NCI-H446 (cell line): ENCODE measurements at regions not wholly inside any gene's neighbourhood (a gene's known extent, or its start where the extent isn't known, plus 50 kb on each side); places are given as distances from the start of the nearest gene placed in this dataset.

ENCODE experiments used
- DNase-seq, 2 experiments: peaks; one replicate each; lab custom pipeline; 2025; lab: John Stamatoyannopoulos, UW

DNA sequence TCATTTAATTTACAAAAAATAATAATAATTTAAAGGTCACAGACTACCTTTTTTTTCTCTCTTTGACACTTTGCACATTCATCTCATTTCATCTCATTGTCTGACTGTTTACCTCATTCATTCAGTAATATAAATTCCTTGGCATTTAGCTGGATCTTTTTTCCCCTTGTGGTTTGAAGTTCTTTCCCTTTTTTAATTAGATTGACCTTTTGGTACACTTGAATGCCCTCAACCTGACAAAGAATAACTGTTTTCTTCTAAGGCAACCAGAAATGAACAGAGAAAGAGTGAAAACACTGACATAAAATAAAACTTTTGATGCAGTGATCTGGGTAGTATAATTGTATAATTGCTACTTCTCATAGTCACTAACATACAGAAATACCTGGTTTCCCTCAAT, 774.9 kb upstream of the NOVA1 start:
- DNase-seq = no peak

DNA sequence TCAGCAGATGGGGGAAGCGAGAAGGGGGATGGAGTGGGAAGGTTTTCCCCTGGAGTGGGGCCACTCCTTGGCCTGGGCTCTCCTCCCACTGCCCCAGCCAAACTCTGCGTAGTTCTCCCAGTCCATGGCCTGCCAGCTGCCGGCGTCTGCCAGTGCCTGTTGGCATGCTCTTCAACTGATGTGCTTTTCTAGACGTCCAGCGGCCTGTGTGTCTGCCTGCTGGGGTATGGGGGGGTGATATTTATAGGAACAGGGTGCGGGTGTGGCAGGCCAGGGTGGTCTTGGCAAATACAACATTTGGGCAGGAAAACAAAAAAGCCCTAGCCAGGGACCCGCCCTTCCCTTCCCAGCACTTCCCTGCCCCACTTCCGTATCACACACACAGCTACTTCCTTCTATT, 786.3 kb upstream of the NOVA1 start:
- DNase-seq = peak; percentile 53 to 91

DNA sequence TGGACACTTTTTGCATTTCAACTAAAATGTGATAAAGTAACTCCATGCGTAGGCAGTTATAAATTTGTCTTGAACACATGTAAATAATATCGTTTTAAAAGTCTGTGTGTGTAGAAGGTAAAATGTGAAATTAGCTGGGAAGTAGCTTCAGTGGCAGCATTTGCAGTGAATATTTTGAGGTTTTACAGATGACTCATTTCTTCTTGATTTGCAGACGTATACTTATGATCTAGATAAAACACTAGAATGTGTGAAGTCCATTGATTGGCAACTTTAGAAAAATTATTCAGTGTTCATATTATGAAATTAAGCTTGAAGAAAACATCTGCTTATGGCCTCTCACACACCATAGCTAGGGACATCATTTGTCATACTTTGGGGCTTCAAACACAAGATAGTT, 788.6 kb upstream of the NOVA1 start:
- no peak for DNase-seq

DNA sequence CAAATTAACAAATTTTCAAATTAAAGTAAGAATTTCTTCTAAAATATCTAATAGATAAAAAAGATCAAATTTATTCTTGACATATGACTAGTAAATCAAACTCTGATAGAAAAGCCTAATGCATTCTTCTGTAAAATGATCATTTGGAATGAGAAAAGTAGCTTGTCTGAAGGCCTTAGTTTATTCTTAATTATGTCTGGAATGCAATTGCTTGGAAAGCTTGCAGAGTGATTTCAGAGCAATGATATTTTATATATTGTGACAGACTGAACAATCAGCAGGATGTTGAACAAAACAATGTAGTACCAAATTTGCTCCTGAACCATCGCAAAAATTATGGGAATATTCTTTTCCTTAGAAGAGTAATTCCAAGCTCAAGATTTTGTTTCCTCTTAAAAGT, 789.6 kb upstream of the NOVA1 start:
- no peak for DNase-seq

DNA sequence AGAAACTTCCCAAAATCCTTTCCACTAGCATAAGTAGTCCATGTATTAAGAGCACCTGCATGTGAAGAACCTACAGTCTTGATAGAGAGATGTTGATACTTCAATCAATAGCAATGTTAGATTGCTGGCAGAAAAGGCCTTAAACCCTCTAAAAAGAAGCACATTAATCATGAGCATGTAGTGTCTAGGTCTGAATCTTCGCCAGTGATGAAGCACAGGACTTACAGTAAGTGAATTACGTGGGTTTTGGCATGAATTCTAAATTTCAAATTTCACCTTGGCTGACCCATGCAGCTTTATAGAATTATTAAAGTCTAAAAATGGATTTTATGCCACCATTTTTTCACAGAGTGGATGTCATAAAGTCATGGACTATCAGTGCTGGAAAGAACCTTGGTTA, 791.6 kb upstream of the NOVA1 start:
- DNase-seq = peak in 1 of 2 experiments; percentile 50

DNA sequence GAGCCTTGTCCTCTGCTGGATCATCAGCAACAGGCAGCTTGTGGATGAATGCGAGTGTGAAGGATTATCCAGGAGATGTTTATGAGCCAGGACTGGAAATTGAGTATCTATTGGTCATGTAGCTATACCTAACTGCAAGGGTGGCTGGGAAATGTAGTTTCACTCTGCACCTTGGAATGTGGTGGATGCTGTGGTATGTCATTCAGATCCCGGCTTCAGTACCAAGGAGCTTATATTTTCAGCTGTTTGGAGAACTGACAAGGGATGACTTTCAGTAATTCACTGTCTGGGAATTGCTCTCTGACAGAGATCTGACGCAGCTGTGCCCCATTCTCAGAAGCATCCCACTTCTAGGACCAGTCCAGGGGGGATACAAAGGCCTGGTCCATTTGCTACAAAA, 792.3 kb upstream of the NOVA1 start:
- DNase-seq = no peak

DNA sequence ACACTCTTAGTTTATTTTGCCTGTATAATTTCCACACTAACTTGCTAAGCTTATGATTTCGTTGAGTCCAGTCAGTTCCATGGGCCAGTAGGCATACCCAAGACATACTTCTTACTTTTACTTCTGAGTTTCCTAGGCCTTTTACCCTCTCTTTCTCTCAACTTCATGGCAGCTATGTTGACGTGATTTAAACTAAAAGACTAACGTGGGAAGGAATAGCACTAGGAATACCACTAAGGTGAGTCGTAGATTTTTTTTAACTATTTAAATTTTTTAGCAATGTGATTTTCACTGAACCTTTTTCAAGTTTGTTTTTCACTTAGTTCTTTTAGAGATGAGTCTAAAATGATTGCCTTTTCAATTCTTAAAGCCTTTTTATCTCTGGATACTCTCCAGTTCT, 793.5 kb upstream of the NOVA1 start:
- DNase-seq = no peak

DNA sequence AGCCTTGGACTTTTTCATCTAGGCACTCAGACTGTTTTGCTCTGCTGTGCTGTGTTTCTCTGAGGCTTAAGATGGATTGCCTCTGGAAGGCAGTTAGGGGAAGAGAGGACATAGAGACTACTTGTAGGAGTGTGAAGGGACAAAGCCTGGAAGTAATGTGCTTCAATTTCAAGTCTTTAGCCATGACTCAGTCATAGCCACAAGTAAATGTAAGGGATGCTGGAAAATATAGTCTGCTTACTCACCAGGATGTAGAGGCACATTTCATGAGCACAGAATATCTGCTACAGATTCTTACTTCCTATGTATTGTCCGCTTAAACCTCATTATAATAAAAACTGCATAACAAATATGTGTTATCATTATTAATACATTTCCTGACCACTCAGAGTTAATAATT, 794.3 kb upstream of the NOVA1 start:
- no peak for DNase-seq

DNA sequence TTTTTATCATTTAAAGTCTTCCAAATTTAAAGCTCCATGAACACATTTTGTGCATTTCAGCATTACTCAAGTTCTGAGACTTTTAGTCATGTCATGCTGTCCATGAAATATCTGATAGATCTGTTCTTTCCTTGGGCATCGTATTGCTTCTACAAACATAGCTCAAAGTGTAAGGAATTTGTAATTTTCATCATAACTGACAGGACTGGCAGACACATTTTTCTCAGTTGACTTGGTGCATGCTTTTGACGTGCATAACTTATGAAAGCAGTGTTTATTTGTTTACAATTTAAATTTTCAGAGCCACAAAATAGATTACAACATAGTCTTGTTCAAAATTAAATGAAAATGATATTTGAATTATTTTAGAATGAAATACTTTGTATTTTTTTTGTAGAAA, 812.1 kb upstream of the NOVA1 start:
- no peak for DNase-seq

DNA sequence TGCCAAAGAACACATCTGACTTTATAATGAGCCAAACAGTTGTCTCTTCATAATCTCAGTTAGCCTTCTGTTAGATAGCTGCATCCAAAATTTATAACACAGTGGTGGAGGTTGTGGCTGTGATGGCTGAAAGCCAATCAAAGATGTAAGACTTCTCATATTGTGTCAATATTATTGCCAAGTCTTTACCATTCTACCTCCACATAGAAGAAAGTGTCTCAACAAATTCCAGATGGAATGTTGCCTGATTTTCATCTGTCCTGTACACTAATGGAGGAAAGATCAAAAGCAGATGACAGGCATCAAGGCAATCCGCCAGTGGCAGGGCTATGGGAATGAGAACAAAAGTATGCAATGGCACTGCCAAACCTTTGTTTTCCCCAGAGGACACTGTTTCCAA, 813.1 kb upstream of the NOVA1 start:
- peak; percentile 85 to 95 for DNase-seq

DNA sequence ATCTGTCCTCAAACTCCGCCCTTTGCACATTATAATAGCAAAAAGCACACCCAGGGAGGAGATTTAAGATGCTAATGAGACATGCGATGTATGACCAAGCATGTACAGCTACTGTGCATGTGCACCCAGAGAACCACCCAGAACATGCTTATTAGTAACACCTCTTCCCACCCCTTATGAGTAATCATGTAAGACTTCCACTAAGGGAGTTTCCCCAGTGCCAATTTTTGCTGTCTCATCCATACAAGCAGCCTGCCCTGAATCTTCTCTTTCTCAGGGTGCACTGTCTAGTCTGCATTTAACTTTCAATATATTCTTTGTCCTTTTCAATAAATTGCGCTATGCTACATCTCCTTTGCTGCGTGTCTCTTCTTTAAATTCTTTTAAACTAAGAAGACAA, 830.0 kb upstream of the NOVA1 start:
- no peak for DNase-seq

DNA sequence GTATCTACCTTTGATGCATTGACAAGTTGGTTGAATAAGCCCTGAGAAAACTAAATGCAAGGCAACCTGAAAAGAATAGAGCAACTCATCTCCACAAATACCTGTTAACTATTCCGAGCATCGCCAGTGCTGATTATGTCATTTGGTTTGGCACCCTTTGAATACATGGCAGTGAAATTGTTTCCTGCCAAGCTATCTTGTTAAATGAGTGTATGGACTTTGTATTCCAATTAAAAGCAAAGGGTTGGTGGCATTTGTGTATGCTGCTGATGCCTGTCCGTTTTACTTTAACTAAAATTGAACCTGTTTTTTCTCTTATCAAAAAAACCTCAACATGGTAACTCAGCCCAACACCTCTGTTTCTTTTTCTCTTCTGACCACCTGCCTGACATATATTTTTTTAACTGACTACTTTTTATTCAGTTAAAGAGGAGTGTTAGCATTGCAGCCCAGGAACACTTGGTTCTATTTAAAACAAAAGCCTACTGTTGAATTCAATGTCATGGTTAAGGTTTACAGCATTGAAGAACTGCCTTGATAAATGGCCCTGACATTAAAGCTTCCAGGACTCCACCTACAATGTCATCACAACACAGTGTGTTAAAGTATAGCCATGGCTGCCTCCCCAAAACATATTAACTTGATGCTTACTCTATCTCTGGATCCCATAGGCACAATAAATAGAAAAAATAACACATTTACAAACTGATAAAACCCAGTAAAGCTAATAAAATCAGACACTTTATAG, 838.3 kb upstream of the NOVA1 start:
- no peak for DNase-seq

DNA sequence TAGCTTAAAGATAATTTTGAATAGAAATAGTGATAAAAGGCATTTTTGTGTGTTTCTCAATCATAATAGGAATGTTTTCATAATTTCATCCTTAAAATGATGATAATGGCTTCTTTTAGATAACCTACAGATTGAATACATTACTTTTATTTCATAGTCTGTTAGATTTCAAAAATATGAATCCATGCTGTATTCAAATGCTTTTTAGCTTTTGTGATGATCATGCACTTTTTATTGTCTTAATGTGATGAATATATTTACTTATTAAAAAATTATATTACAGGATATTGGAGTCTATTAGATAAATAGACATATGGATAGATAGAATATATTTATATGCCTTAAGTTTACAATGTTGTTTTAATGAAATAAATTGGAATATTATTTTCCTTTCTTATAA, 886.8 kb upstream of the NOVA1 start:
- DNase-seq = no peak

DNA sequence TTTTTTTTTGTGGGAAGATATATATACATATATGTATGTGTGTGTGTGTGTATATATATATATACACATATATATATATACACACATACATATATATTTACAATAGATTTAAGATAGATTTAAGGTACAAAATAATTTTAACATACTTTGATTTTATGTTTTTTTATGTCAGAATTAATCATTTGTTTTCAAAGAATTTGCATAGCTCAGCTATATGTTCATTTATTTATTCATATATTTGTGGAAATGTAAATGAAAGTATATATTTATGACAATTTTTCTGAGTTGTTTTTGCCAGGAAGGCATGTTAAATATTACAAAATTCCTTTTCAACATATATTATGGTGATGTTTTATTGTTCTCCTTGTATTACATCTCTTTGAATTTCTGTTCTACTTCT, 887.4 kb upstream of the NOVA1 start:
- no peak for DNase-seq

DNA sequence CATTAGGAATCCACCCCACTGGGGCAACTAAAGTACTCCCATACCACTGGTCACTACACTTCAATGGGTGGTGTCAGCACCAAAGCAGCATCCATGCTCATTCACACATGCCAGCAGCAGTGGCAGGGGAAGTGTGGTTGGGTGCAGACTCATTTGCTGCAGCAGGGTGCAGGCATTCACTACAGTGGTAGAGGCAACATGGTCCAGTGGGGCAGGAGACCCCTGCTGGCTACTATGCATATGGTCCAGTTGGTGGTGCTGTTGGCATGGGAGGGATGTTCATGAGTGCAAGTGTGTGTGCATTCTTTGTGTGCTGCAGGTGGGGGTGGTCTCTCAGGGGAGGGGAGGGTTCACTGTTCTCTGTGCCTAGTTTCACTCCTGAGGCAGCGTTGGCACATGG, 908.4 kb upstream of the NOVA1 start:
- no peak for DNase-seq

DNA sequence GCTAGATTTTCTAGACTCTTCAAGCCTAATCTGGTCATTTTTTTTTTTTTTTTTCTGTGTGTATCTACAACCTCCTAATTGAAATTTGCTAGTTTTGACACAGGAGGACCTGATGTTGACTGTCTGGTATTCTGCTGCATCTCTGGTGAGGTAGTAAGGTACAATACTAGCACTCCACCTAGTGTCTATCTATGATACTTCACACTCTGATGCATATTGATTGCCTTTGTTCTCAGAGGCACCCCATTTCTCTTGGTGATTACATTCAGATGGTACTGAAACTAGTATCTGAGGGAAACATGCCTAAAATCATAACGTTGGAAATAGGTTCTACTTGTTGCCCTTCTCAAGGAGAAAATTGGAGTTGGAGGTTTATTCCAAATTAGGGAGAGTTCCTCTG, 930.5 kb upstream of the NOVA1 start:
- DNase-seq = peak; percentile 68 to 75

DNA sequence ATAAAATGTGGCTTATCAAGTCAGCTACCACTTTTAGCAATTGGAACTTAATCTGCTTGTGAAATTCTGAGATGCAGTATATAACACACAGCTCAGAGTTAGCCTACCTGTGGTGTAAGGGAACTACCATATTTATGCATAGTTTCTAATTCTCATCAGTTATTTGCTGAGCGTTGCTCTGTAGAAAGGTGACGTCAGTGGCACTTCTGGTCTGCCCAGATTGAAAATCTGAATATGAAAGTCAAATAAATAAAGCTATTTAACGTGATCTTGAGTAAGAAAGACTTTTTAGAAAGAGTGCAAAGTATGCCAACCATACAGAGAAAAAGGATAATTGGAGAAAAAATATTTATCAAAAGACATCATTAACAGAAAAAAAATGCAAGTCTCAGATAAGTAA, 938.9 kb upstream of the NOVA1 start:
- no peak for DNase-seq

DNA sequence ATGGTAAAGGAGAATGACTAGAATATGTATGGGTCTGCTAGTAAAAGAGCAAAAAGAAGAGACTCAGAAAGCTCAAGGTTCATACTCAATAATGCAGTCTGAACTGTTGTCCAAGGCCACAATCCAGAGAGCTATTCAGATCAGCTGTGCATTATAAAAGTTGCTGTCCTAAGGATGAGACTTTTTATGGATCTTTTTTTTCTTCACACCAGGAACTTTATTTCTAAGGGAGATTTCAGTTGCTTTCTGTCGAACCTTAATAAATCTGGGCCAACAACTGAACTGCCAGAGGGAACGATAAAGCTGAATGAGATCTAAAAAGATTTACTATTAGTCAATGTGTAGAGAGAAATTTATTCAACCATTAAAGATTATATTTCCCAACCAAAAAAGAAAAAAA, 948.3 kb upstream of the NOVA1 start:
- DNase-seq = no peak

DNA sequence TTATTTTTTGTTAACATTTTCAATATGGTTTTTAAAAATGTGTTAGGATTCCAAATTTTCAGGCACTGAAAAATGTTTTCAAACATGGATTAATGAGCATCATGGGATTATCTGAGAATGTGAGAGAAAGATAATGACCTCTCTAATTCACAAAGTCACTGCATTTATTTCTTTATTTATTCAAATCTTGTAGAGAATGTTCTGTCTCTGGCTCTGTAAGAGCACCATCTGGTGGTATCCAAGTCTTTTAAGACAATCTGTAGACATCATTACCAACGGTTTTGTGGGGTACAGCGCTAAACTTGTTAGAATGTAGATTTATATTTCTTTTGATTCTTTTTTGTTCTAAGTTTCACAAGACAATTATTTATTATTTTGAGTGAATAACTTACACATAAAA, 956.0 kb upstream of the NOVA1 start:
- DNase-seq = peak in 1 of 2 experiments; percentile 42

DNA sequence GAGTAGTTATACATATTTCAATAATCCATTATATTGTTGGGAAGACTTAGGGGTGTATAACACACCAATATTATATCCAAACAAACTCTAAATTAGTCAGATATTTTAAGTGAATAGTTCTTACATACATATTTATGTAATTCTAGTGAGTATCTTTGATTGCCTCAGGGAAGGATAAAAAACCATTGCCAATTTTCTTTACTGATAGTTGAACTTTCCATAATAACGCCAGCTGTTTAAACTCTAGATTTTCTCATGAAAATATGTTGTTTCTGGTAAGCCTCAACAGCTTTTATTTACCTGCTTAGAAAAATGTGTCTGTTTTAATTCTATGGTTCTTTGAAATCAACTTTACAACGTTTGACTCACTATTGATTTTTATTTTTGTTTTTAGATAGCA, 959.6 kb upstream of the NOVA1 start:
- DNase-seq = no peak

DNA sequence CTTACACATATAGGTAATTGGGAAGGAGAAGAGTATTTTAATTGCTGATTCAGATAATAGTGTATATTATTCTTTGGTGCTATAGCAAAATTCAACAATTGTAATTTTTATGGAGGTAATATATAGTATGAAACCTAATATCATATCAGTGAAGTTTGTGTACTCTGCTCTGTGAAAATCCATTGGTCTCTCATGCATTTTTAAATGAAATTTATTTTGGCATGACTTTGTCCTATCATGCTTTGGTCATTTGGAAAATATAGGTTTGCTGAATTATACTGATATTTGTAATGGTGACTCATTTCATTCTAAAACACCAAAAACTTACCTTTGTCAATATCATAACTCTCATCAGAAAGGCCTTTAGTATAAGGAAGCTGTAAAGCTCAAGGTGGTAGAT, 962.0 kb upstream of the NOVA1 start:
- no peak for DNase-seq

DNA sequence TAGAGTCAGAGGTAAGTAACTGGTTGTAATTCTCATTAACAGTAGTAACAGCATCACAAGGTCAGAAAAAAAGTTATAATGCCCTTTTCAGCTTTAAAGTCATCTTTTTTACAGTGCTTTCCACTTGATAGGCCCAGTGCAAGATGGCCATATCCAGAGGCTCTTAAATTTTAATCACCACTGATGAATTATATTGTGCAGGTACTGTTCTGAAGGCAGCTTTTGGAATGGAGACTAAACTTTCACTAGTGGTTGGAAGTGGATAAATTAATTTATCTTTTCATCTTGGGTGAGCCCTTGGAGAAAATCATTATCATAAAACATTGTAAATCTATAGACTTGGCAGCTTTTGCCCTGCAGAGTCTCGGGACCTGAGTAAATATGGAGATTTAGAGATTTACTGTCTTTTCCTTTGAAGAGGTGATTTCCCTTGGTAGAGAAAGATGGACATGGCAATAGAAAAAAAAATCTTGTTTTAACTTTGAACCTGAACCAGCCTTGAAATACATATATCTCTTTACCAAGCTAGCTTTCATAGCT, 969.1 kb upstream of the NOVA1 start:
- DNase-seq = no peak

DNA sequence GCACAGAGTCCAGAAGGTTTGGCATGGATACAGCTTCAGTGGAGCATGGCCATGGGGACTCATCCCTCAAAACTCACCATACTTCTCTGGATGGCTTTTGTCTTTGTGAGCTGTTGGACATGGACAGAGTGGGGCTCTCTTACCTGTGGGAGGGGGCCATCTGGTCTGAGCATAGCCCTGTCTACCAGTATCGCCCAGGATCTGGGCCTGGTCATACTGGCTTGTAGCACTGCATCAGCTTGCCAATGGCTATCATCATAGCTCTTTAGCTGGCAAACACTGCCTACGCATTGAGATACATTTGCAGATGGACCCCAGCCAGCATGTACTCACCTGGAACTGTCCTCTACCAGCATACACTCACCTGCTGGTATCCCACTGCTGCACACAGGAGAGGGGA, 975.2 kb upstream of the NOVA1 start:
- DNase-seq = peak in 1 of 2 experiments; percentile 56

DNA sequence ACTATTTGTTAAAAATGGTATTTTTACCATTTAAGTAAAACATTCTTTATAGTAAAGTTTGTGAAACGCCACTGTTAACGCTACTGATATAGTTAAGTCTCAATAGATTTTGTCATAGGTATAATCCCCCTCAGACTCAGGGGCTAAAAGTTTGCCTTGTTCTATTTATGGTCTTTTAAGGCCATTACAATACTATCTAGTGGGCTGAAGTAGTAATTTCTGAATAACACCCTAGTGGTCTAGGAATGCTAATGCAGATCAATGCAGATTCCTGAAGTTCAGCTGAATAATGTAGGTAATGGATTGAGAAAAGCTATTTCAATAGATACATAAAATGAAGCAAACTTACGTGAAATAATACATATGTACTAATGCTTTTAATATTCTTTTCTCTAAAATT, 989.3 kb upstream of the NOVA1 start:
- DNase-seq = no peak
